Fibroblast of skin of abdomen (primary cell): ENCODE measurements at regions not wholly inside any gene's neighbourhood (a gene's known extent, or its start where the extent isn't known, plus 50 kb on each side); places are given as distances from the start of the nearest gene placed in this dataset.
"Not testable (repeated sequence)": the region's sequence is repeated elsewhere in the genome, so short reads cannot be mapped to it uniquely, and the experiment has no call there.

Experiments used
- DNase-seq: peaks from one replicate; pipeline ENCODE4 v3.0.0-alpha.2; 2013

DNA sequence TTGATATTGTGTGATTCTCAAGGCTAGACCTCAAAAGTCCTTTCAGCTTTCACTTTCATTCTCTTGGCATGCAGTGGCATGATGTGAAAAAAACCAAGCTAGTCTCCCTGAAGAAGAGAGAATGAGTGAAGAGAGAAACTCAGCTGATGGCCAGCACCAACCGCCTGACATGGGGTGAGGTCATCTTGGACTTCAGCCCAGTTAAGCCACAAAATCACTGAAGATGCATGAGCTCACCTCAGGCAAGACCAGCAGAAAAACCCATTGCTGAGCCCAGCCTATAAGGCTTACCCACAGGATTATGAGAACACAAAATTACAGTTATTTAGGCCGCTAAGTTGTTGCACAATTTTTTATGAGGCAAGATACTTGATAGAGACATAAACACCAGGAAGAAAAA is 496.5 kb downstream of the TOX3 start:
- DNase-seq, result no peak

DNA sequence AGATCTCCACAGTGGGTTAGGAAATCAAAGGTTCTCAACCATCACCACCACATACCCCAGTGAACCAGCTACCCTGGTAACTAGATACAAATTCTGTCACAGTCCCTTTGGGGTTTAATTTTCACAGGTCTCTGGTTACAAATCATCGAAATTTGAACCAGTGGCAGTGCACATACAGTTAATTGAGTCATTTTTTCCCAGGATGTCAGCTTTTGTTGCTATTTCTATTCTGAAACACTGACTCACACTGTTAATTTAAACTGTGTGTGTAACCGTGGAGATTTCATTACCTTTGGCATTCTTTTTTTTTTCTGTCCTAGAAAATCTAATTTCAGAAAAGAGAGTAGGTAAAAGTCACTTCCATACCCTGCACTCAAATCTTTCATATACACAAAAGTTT is 511.5 kb downstream of the TOX3 start:
- DNase-seq, result no peak

- DNase-seq, result no peak
Measured at GRCh38 chr16:52034830-52035229, 512.1 kb downstream of the TOX3 start.

DNA sequence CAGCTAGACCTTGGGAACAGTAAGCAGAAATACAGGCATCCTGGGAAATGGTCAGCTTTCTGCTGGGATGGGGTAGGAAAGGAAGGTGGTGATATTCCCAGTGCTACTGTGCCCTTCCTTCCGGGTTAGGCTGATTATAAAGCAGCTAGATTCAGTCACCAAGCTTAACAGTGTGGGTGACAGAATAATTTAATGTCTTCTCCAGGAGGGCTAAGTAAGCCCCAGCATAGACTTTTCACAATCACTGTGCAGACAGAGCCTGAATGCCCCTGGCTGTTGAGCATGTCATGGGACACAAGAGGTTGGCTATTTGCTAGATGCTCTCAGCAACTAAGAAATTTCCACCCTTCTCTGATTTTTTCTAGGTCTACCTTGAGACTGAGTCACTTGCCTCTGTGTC is 513.0 kb downstream of the TOX3 start:
- no peak for DNase-seq

GRCh38 chr16:52022980-52023379 is 524.0 kb downstream of the TOX3 start:
- DNase-seq, result no peak

GRCh38 chr16:52022177-52022576 is 524.8 kb downstream of the TOX3 start:
- DNase-seq, result no peak

- no peak for DNase-seq
Measured at GRCh38 chr16:52016387-52016786, 530.6 kb downstream of the TOX3 start.

- no peak for DNase-seq
Measured at GRCh38 chr16:52005551-52005950, 541.4 kb downstream of the TOX3 start.

DNA sequence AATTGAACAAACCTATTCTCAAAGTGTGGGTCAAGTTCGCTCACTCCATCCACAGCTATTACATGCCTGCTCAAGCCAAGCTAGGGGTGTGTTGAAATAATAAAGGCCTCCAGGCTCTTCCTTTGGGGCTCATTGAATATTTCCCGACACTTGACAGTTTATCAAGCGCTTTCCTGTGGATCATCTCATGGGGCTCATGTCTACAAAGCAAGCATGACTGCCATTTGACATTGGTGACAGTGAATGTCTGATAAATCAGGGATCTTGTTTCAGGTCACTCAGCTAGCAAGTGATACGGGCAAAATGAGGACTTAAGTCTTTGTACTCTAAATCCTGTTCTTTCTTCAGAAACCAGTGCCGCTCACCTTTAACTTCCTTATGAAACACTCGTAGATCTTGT is 542.6 kb downstream of the TOX3 start:
- no peak for DNase-seq

DNA sequence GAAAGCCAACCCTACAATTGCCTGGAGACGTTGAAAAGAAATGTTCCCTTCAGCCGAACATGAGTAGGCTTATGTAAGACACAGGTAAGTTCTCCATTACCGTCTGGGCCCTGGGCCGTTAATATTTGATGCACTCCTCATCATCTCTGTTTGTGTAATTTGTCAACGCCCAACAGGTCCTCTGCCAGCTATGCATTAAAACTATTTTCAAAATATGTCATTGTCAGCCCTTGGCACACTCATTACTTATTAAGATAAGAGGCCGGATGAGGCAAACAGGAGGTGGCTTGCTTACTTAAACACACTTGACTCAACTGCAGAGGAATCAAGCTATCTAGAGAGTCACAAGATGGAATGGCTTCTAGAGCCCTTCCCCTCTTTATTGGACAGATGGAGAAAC is 544.9 kb downstream of the TOX3 start:
- DNase-seq, result no peak

DNA sequence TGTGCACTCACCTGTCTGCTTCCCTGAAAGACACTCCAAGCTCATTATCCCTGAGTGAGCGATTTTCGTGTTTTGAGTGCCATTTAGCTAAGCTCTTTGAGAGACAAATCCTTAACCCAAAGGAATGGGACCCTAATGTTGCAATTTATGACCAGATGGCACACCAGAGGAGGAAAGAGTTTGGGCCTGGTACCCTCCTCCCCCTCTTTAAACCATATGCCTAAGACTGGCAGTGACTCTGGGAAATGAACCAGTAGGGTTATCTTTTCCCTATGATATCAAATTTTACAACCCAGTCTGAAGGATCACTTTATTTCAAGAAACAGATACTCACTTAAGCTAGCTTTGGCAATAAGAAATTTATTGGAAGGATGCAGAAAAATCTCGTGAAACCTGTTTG is 550.4 kb downstream of the TOX3 start:
- DNase-seq, result no peak

GRCh38 chr16:51994597-51994996 is 552.3 kb downstream of the TOX3 start:
- DNase-seq, result no peak

DNA sequence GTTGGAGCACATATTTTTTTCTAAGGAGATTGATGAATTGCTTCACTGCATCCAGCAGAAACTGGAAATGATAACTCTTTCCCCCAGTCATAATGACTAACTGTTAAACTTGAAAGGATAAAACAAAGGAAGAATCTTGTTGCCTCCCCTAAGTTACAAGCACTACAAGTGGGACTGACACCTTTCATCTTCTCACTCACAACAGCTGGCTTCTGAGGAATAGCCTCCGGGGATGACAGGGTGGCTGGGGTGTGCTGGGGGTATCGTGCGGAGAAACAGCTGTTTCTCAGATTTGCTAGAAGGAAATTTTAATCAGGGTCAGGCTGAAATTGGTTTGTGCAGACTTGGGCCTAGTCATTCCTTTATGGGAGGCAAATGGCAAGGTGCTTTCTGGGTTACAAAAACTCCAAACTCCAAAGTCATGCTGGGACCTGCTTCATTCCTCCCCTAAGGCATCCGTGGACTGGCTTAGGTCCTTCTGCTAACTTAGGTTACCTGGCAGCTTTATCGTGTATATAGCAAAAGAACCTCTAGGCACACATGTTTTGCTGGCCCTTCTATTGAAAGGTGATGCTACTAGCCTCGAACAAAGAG is 557.2 kb downstream of the TOX3 start:
- no peak for DNase-seq

DNA sequence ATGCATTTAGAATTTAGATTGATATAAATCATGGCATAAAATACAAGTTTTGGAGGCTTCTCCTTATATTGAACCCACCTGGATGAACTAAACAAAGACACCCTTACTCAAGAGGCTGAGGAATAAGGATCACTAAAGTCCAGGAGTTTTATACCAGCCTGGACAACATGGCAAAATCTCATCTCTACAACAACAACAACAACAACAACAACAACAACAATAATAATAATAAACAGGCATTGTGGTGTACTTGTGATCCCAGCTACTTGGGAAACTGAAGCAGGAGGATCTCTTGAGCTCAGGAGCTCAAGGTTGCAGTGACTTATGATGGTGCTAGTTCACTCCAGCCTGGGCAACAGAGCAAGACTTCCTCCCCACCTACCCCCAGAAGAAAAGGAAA is 558.0 kb downstream of the TOX3 start:
- no peak for DNase-seq

- DNase-seq, result no peak
Measured at GRCh38 chr16:51987519-51987918, 559.4 kb downstream of the TOX3 start.

DNA sequence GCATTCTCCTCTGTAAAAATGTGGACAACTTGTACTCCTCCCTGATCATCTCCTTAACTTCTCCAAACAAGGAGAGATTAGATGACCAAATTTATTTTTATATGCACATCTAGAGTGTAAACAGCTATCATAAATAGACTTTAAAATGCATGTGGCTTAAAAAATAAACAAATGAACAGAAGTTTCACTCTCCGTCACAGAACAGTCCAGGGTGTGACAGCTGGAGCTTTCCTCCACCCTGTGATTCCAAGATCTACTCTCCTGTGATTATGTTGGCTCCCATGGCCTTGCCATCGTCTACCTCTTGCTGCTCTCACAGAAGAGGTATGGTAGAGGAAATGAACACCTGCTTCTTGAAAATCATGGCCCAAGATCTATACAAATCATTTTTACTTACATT is 560.2 kb downstream of the TOX3 start:
- no peak for DNase-seq

GRCh38 chr16:51986301-51986700 is 560.6 kb downstream of the TOX3 start:
- no peak for DNase-seq

DNA sequence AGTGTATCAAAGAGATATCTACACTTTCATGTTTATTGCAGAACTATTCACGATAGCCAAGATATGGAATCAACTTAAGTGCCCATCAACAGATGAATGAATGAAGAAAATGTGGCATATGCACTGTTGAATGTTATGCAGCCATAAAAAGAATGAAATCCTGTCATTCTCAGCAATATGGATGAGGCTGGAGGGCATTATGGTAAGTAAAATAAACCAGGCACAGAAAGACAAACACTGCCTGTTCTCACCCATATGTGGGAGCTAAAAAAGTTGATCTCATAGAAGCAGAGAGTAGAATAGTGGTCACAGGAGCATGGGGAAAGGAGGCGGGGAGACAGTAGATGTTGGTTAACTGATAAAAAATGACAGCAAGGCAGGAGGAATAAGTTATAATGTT is 561.8 kb downstream of the TOX3 start:
- DNase-seq, result no peak

GRCh38 chr16:51984395-51984794 is 562.5 kb downstream of the TOX3 start:
- no peak for DNase-seq

DNA sequence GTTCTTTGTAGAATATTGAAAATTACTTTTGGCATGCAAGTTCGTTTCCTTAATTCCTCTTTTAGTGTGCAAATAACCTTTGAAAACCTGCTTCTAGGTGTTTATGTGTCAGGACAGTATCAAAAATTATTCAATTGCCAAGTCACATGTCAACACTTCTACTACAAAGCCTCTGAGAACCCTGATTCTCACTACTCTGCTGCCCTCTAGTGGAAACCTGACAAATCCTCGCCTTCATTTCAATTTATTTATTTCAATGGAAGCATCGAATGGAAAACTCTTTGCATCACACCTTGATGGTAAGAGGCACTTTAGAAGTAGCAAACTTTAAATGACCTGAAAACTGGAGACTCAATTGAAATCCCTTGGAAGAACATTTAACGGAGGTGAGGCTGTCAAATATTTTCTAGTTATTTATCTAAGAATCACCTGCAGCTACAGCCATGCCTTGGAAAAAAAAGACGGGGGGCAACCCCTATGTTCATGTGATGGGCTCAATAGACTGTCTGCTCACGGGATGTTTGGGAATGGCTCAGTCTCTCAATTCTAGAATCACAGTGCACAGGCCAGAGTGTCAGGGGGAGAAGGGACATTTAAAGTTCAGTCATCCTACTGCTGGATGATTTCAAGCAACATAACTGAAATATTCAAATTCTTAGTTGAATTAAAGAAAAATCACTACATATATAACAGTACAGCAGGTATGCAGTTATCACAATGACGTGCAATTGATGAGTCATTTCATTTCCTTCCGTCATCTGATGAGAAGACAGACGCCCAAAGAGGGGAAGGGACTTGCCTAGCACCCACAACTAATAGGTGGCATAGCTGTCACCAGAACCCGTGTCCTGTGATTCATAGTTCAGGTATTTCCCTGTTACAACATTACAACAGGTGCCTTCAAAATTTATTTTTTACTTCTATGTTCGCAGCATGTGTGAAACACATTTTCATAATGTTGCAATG is 563.9 kb downstream of the TOX3 start:
- peak; percentile 58 for DNase-seq

DNA sequence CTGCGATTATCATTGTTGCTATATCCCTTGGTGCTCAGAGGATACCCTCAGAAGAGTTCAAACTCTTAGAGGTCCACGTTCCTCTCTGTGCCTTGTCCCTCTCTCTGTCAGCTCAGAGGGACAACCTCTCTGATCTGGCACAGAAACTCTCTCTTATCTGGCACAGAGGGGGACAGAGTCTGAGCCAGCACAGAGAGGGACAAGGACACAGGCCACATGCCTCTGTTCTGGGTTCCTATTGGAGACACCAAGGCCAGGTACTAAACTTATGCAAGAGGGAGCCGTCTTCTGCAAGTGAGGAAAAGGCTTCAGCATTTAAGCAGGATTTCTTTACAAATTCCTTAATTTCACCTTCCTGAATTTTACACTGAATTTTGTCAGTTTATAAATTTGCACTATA is 565.2 kb downstream of the TOX3 start:
- DNase-seq, result no peak

DNA sequence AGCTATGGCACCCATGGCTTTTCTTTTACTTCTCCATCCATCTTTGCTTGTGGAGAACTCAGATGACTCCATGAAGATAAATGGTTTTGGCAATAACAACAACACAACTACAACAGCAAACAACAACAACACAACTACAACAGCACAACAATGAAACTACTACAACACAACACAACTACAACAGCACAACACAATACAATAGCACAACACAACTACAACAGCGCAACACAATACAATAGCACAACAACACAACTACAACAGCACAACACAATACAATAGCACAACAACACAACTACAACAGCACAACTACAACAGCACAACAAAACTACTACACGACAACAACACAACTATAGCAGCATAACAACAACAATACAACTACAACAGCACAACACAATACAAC is 569.4 kb downstream of the TOX3 start:
- DNase-seq, result not testable (repeated sequence)

DNA sequence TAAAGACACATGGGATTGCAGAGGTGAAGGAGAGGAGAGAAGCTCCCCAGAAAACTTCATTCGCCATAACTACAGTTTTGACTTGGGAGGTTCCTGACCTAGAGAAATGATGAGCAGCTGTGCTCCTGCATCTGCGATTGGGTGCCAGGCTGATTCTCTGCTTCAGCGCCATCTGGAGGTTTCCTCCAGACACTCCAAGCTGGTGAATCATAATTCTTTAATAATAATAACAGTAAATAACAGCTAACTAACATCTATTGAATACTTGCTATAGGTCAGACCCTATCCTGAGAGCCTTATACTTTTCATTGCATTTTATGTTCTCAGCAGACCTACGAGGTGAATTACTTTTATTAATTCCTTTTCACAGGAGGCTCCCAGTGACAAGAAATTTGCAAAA is 575.8 kb downstream of the TOX3 start:
- peak; percentile 10 for DNase-seq

- DNase-seq, result no peak
Measured at GRCh38 chr16:51968749-51969148, 578.2 kb downstream of the TOX3 start.
